PC-9 (cell line): ENCODE measurements at regions not wholly inside any gene's neighbourhood (a gene's known extent, or its start where the extent isn't known, plus 50 kb on each side); places are given as distances from the start of the nearest gene placed in this dataset.

Source experiments
- BruUV-seq: library from RNA; stranded (reverse); fragments of 400-500 nt; replicated peaks from 2 replicates; lab custom pipeline; 2021; lab: Mats Ljungman, UMichigan
- CTCF ChIA-PET: fragments of 300-600 bp; sonication (Branson Sonifier 250); formaldehyde crosslinking; loops from one replicate; lab custom pipeline; 2022; ENCODE audit warnings: antibody characterized with exemption; lab: Charles Lee
- POLR2A ChIA-PET: fragments of 300-600 bp; sonication (Branson Sonifier 250); formaldehyde crosslinking; loops from one replicate; lab custom pipeline; 2022; ENCODE audit warnings: antibody characterized with exemption; ENCODE audit not compliant: unreplicated experiment; lab: Charles Lee
- DNase-seq, 2 experiments: peaks; one replicate each; pipeline versions ENCODE4 v3.0.0 to v3.0.0-alpha.2; 2015 to 2022; ENCODE audit warnings: mixed read lengths in 1 of 2
- H2AFZ ChIP-seq: fragments of 200-600 bp; sonication (generic); 2 replicates; pipeline ENCODE4 v1.8.1; 2017; ENCODE audit warnings: antibody characterized with exemption
- H3F3A ChIP-seq: fragments of 200-600 bp; sonication (generic); 2 replicates; pipeline ENCODE4 v1.8.1; 2017; ENCODE audit warnings: antibody characterized with exemption, mild to moderate bottlenecking, low read depth; ENCODE audit not compliant: insufficient read depth
- H3K27ac ChIP-seq: fragments of 200-600 bp; sonication (generic); 2 replicates; pipeline ENCODE4 v1.6.1; 2016; ENCODE audit warnings: mixed run types
- H3K27me3 ChIP-seq: fragments of 200-600 bp; sonication (generic); 2 replicates; pipeline ENCODE4 v1.6.1; 2016; ENCODE audit warnings: low read depth, mixed run types; ENCODE audit not compliant: insufficient read depth
- H3K36me3 ChIP-seq: fragments of 200-600 bp; sonication (generic); 2 replicates; pipeline ENCODE4 v1.6.1; 2016; ENCODE audit warnings: low read depth, mixed run types
- H3K4me1 ChIP-seq: fragments of 200-600 bp; sonication (generic); replicated peaks from 2 replicates; pipeline ENCODE4 v1.6.1; 2016; ENCODE audit warnings: mixed run types; ENCODE audit not compliant: insufficient read depth
- H3K4me2 ChIP-seq: fragments of 200-600 bp; sonication (generic); 2 replicates; pipeline ENCODE4 v1.6.1; 2017; ENCODE audit warnings: mixed run types
- H3K4me3 ChIP-seq: fragments of 200-600 bp; sonication (generic); 2 replicates; pipeline ENCODE4 v1.6.1; 2016; ENCODE audit warnings: mixed run types
- H3K79me2 ChIP-seq: fragments of 200-600 bp; sonication (generic); 2 replicates; pipeline ENCODE4 v1.6.1; 2017; ENCODE audit warnings: low read depth, mixed run types
- H3K9me2 ChIP-seq: fragments of 200-600 bp; sonication (generic); 2 replicates; pipeline ENCODE4 v1.8.1; 2017; ENCODE audit warnings: mild to moderate bottlenecking; ENCODE audit not compliant: insufficient read depth
- H3K9me3 ChIP-seq: fragments of 200-600 bp; sonication (generic); 2 replicates; pipeline ENCODE4 v1.8.1; 2016; ENCODE audit warnings: low read depth; ENCODE audit not compliant: insufficient read depth
- H4K20me1 ChIP-seq: fragments of 200-600 bp; sonication (generic); 2 replicates; pipeline ENCODE4 v1.8.1; 2017; ENCODE audit not compliant: insufficient read depth
- EZH2 ChIP-seq: fragments of 200-600 bp; sonication (generic); IDR thresholded peaks from 2 replicates; pipeline ENCODE4 v1.8.0; 2017; ENCODE audit warnings: antibody characterized with exemption, low read depth
- intact Hi-C: fragments of 100-400 bp; cut with micrococcal nuclease; formaldehyde crosslinking; loops from one replicate; pipeline ENCODE4 v1.10.0; 2022; ENCODE audit not compliant: unreplicated experiment
- TF ChIP-seq, protein P1 (sequence below): fragments of 200-600 bp; sonication (generic); conservative IDR thresholded peaks from 2 replicates; pipeline ENCODE4 v1.6.1; 2017; ENCODE audit warnings: mixed run types, antibody characterized with exemption, mild to moderate bottlenecking, moderate library complexity

DNA sequence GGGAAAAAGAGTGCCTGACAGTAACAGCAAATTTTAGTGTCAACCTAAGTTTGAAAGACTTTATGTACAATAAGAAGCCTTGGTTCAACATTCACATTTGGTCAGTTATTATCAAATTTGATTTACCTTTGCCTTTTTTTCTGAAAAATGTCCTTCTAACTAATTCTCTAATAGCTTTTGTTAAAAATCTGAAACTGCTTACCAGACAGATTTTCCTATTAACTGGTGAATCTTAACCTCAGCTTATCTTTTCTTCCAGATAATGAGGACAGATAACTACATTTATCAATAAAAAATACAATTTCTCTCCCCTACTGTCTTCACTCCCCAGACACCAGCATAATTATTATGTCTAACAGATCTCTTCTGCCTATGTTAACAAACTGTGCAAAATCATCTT lies 988.5 kb downstream of the CDH18 start:
- no peaks in the 10 kb centered on the region for H3K36me3 ChIP-seq
- H3F3A ChIP-seq, result no peaks in the 10 kb centered on the region
- H3K27me3 ChIP-seq, result no peaks in the 10 kb centered on the region
- no peak overlapping the region for H3K4me2 ChIP-seq
- H3K9me2 ChIP-seq, result no peaks in the 10 kb centered on the region
- no peak overlapping the region for H3K27ac ChIP-seq
- no peak for TF ChIP-seq EZH2
- TF ChIP-seq, protein P1, sequence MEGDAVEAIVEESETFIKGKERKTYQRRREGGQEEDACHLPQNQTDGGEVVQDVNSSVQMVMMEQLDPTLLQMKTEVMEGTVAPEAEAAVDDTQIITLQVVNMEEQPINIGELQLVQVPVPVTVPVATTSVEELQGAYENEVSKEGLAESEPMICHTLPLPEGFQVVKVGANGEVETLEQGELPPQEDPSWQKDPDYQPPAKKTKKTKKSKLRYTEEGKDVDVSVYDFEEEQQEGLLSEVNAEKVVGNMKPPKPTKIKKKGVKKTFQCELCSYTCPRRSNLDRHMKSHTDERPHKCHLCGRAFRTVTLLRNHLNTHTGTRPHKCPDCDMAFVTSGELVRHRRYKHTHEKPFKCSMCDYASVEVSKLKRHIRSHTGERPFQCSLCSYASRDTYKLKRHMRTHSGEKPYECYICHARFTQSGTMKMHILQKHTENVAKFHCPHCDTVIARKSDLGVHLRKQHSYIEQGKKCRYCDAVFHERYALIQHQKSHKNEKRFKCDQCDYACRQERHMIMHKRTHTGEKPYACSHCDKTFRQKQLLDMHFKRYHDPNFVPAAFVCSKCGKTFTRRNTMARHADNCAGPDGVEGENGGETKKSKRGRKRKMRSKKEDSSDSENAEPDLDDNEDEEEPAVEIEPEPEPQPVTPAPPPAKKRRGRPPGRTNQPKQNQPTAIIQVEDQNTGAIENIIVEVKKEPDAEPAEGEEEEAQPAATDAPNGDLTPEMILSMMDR, result no peak
- H3K4me1 ChIP-seq, result no peaks in the 10 kb centered on the region
- no peaks in the 10 kb centered on the region for H4K20me1 ChIP-seq
- BruUV-seq, result no TSS peak
- no peaks in the 10 kb centered on the region for H3K79me2 ChIP-seq
- no peak overlapping the region for H2AFZ ChIP-seq
- DNase-seq, result peak in 1 of 2 experiments; percentile 15
- ChIA-PET CTCF (no interaction called here), POLR2A (no interaction called here)
- no peaks in the 10 kb centered on the region for H3K9me3 ChIP-seq
- H3K4me3 ChIP-seq, result no peak overlapping the region
- intact Hi-C loops, result no loop called here

DNA sequence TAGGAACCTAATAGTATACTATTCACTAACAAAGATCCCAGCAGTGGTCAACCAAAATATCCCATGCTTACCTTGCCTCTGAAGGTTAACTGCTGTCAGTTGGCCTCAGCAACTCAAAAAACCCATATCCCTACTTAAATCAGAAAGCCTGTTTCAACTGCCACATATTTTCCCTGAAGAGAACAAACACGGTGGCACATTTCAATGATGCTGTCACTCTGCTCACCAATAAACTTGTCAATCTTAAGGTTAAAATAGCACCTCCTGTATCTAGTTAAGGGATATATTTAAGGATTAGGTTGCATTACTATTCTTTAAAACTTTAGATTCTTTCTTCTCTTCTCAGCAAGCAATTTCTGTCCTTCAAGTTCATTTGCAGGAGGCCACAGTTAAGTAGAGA lies 986.9 kb downstream of the CDH18 start:
- POLR2A ChIA-PET, result no interaction called here

DNA sequence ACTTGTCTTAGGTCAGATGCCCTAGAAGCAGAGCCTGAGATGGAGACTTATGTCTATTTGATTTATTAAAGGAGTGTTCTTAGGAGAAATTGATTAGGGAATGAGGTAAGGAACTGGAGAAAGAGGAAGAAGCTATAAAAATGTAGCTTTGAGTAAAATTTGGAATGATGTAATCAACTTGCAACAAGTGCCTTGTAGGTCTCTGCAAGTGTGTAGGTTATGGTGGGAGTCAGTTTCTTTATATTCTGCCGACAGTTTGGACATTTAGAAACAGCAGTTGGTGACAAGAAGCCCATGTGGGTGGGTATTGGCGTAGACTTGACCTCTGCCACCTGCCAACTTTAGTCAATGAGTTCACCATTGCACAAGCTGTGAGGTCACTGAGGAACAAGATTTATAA lies 986.5 kb downstream of the CDH18 start:
- Histone ChIP-seq H3F3A (no peaks in the 10 kb centered on the region), H3K4me1 (no peaks in the 10 kb centered on the region), H3K36me3 (no peaks in the 10 kb centered on the region), H2AFZ (no peak overlapping the region), H3K9me3 (no peaks in the 10 kb centered on the region), H3K79me2 (no peaks in the 10 kb centered on the region), H3K4me3 (no peak overlapping the region), H3K4me2 (no peak overlapping the region), H4K20me1 (no peaks in the 10 kb centered on the region), H3K27me3 (no peaks in the 10 kb centered on the region), H3K9me2 (no peaks in the 10 kb centered on the region), H3K27ac (no peak overlapping the region)
- ChIA-PET CTCF (no interaction called here), POLR2A (no interaction called here)
- peak in 1 of 2 experiments; percentile 5 for DNase-seq
- no TSS peak for BruUV-seq
- intact Hi-C loops, result no loop called here
- TF ChIP-seq EZH2, result no peak
- TF ChIP-seq, protein P1, result no peak

More for the DNA sequence above, 986.9 kb downstream of the CDH18 start:
- Histone ChIP-seq H3K79me2 (no peaks in the 10 kb centered on the region), H3K27me3 (no peaks in the 10 kb centered on the region), H3K9me2 (no peaks in the 10 kb centered on the region), H2AFZ (no peak overlapping the region), H3F3A (no peaks in the 10 kb centered on the region), H3K27ac (no peak overlapping the region), H3K36me3 (no peaks in the 10 kb centered on the region), H4K20me1 (no peaks in the 10 kb centered on the region), H3K9me3 (no peaks in the 10 kb centered on the region), H3K4me1 (no peaks in the 10 kb centered on the region), H3K4me3 (no peak overlapping the region), H3K4me2 (no peak overlapping the region)
- BruUV-seq, result no TSS peak
- CTCF ChIA-PET, result no interaction called here
- intact Hi-C loops, result no loop called here
- no peak for TF ChIP-seq EZH2
- TF ChIP-seq, protein P1, result no peak
- peak in 1 of 2 experiments; percentile 8 for DNase-seq
